Mesothelial cell of epicardium (in vitro differentiated cells): ENCODE measurements at regions not wholly inside any gene's neighbourhood (a gene's known extent, or its start where the extent isn't known, plus 50 kb on each side); places are given as distances from the start of the nearest gene placed in this dataset.
"Not testable (repeated sequence)": the region's sequence is repeated elsewhere in the genome, so short reads cannot be mapped to it uniquely, and the experiment has no call there.

Experiments
- DNase-seq, 2 experiments: peaks; one replicate each; pipeline ENCODE4 v3.0.0; 2021; ENCODE audit warnings: low spot score in 2 of 2; ENCODE audit not compliant: unreplicated experiment in 2 of 2
- H3K27ac Mint-ChIP-seq: 2 replicates; pipeline ENCODE4 v1.8.0; 2021; ENCODE audit warnings: mixed read lengths
- H3K27me3 Mint-ChIP-seq: 2 replicates; pipeline ENCODE4 v1.8.0; 2021; ENCODE audit warnings: low read depth, mixed read lengths
- H3K36me3 Mint-ChIP-seq: 2 replicates; pipeline ENCODE4 v1.8.0; 2021; ENCODE audit warnings: mixed read lengths
- H3K4me1 Mint-ChIP-seq: 2 replicates; pipeline ENCODE4 v1.8.0; 2021; ENCODE audit warnings: mixed read lengths
- H3K4me3 Mint-ChIP-seq: 2 replicates; pipeline ENCODE4 v1.8.0; 2021; ENCODE audit warnings: mild to moderate bottlenecking, moderate library complexity, mixed read lengths
- H3K9me3 Mint-ChIP-seq: 2 replicates; pipeline ENCODE4 v1.8.0; 2021; ENCODE audit warnings: mixed read lengths
- CTCF ChIP-seq: fragments of 200-600 bp; sonication (generic); IDR thresholded peaks from one replicate; pipeline ENCODE4 v1.5.0; 2021; ENCODE audit warnings: antibody characterized with exemption; ENCODE audit not compliant: unreplicated experiment

- Mint-ChIP-seq H3K9me3 (no peaks in the 10 kb centered on the region), H3K36me3 (no peaks in the 10 kb centered on the region), H3K4me3 (no peak overlapping the region), H3K27ac (no peak overlapping the region), H3K4me1 (peaks cover 7% of the 10 kb centered on the region), H3K27me3 (no peaks in the 10 kb centered on the region)
- no peak for DNase-seq
- TF ChIP-seq CTCF, result no peak
Observed at GRCh38 chr5:154601014-154601413, 123.0 kb upstream of the HAND1 start.

- no peak for DNase-seq
- Mint-ChIP-seq H3K4me3 (no peak overlapping the region), H3K9me3 (peaks cover 3% of the 10 kb centered on the region), H3K4me1 (no peaks in the 10 kb centered on the region), H3K36me3 (peaks cover 2% of the 10 kb centered on the region), H3K27ac (no peak overlapping the region), H3K27me3 (no peaks in the 10 kb centered on the region)
- no peak for TF ChIP-seq CTCF
Observed at GRCh38 chr5:154598021-154598420, 120.0 kb upstream of the HAND1 start.

- H3K9me3 Mint-ChIP-seq, H3K36me3 Mint-ChIP-seq, H3K4me3 Mint-ChIP-seq, H3K4me1 Mint-ChIP-seq, H3K27ac Mint-ChIP-seq, DNase-seq, H3K27me3 Mint-ChIP-seq: not testable (repeated sequence)
Observed at GRCh38 chr5:154596844-154597243, 118.8 kb upstream of the HAND1 start.

- H3K9me3 Mint-ChIP-seq, result peaks cover 3% of the 10 kb centered on the region
- no peak overlapping the region for H3K4me3 Mint-ChIP-seq
- no peak overlapping the region for H3K27ac Mint-ChIP-seq
Observed at GRCh38 chr5:154595662-154596061, 117.6 kb upstream of the HAND1 start.

GRCh38 chr5:154593796-154594195 lies 115.8 kb upstream of the HAND1 start:
- Mint-ChIP-seq H3K27me3 (no peaks in the 10 kb centered on the region), H3K4me1 (no peaks in the 10 kb centered on the region), H3K36me3 (peaks cover 2% of the 10 kb centered on the region), H3K4me3 (no peak overlapping the region), H3K27ac (no peak overlapping the region), H3K9me3 (peaks cover 3% of the 10 kb centered on the region)
- no peak for DNase-seq
- TF ChIP-seq CTCF, result no peak

More at GRCh38 chr5:154595662-154596061, 117.6 kb upstream of the HAND1 start:
- Mint-ChIP-seq H3K36me3 (peaks cover 2% of the 10 kb centered on the region), H3K4me1 (no peaks in the 10 kb centered on the region), H3K27me3 (no peaks in the 10 kb centered on the region)
- no peak for DNase-seq
- no peak for TF ChIP-seq CTCF

- peaks cover 3% of the 10 kb centered on the region for H3K9me3 Mint-ChIP-seq
- H3K27ac Mint-ChIP-seq, result no peak overlapping the region
- DNase-seq, result no peak
- H3K36me3 Mint-ChIP-seq, result peaks cover 2% of the 10 kb centered on the region
- H3K27me3 Mint-ChIP-seq, result no peaks in the 10 kb centered on the region
- no peak overlapping the region for H3K4me3 Mint-ChIP-seq
- no peak for TF ChIP-seq CTCF
- H3K4me1 Mint-ChIP-seq, result no peaks in the 10 kb centered on the region
Observed at GRCh38 chr5:154593071-154593470, 115.0 kb upstream of the HAND1 start.
